CD8-positive, alpha-beta memory T cell (primary cell): ENCODE measurements at regions not wholly inside any gene's neighbourhood (a gene's known extent, or its start where the extent isn't known, plus 50 kb on each side); places are given as distances from the start of the nearest gene placed in this dataset.

Experiments used
- CTCF ChIA-PET: fragments of 350-600 bp; sonication (Branson Sonifier 250); formaldehyde crosslinking; loops from one replicate; lab custom pipeline; 2021; ENCODE audit warnings: antibody characterized with exemption; lab: Charles Lee
- POLR2A ChIA-PET: fragments of 350-600 bp; sonication (Branson Sonifier 250); formaldehyde crosslinking; loops from one replicate; lab custom pipeline; 2021; ENCODE audit warnings: antibody characterized with exemption; lab: Charles Lee
- DNase-seq, 5 donors: peaks; one replicate each; pipeline versions ENCODE4 v3.0.0 to v3.0.0-alpha.2; 2020 to 2022; ENCODE audit warnings: mixed read lengths in 1 of 5
- H3K27ac ChIP-seq: one replicate; pipeline ENCODE4 v1.7.0; 2013; ENCODE audit warnings: low read depth, mild to moderate bottlenecking, low read length, moderate library complexity
- H3K27me3 ChIP-seq: 2 replicates; pipeline ENCODE4 v1.7.0; 2013; ENCODE audit warnings: low read length, mild to moderate bottlenecking; ENCODE audit not compliant: insufficient read depth, poor library complexity, severe bottlenecking
- H3K36me3 ChIP-seq: 2 replicates; pipeline ENCODE4 v1.7.0; 2013; ENCODE audit warnings: mild to moderate bottlenecking, low read length, moderate library complexity; ENCODE audit not compliant: insufficient read depth
- H3K4me1 ChIP-seq: 2 replicates; pipeline ENCODE4 v1.7.0; 2013; ENCODE audit warnings: mild to moderate bottlenecking, low read length, moderate library complexity; ENCODE audit not compliant: insufficient read depth
- H3K4me3 ChIP-seq: 2 replicates; pipeline ENCODE4 v1.7.0; 2013; ENCODE audit warnings: mild to moderate bottlenecking, low read length
- H3K9me3 ChIP-seq: 2 replicates; pipeline ENCODE4 v1.7.0; 2013; ENCODE audit warnings: mild to moderate bottlenecking, low read length
- H3K27ac Mint-ChIP-seq, 8 donors: one replicate each; pipeline ENCODE4 v1.8.0; 2020 to 2021; ENCODE audit warnings: mixed read lengths in 8 of 8, mild to moderate bottlenecking in 6 of 8, inconsistent platforms in 3 of 8, moderate library complexity in 3 of 8
- H3K27me3 Mint-ChIP-seq, 2 donors: one replicate each; pipeline ENCODE4 v1.8.0; 2020 to 2021; ENCODE audit warnings: mixed read lengths in 2 of 2, mild to moderate bottlenecking in 1 of 2, moderate library complexity in 1 of 2
- H3K36me3 Mint-ChIP-seq, 3 donors: one replicate each; pipeline ENCODE4 v1.8.0; 2020 to 2021; ENCODE audit warnings: mixed read lengths in 3 of 3, inconsistent platforms in 1 of 3, mild to moderate bottlenecking in 1 of 3
- H3K4me1 Mint-ChIP-seq, 3 donors: one replicate each; pipeline ENCODE4 v1.8.0; 2020 to 2021; ENCODE audit warnings: mixed read lengths in 3 of 3, inconsistent platforms in 1 of 3, mild to moderate bottlenecking in 1 of 3
- H3K4me3 Mint-ChIP-seq, 7 donors: one replicate each; pipeline ENCODE4 v1.8.0; 2020 to 2021; ENCODE audit warnings: mixed read lengths in 7 of 7, mild to moderate bottlenecking in 6 of 7, moderate library complexity in 4 of 7, inconsistent platforms in 2 of 7
- H3K9me3 Mint-ChIP-seq, 5 donors: one replicate each; pipeline ENCODE4 v1.8.0; 2020 to 2022; ENCODE audit warnings: mixed read lengths in 5 of 5, mild to moderate bottlenecking in 3 of 5, moderate library complexity in 2 of 5, inconsistent platforms in 1 of 5

GRCh38 chr3:137103739-137104138 is 146.0 kb downstream of the IL20RB start:
- H3K36me3 ChIP-seq, result no peaks in the 10 kb centered on the region
- ChIA-PET CTCF (no interaction called here), POLR2A (no interaction called here)
- H3K4me1 ChIP-seq, result peaks cover 4% of the 10 kb centered on the region
- H3K27me3 ChIP-seq, result peaks cover 12% of the 10 kb centered on the region
- Mint-ChIP-seq H3K27ac (no peak overlapping the region), H3K27me3 (peaks cover 3 to 41% of the 10 kb centered on the region in 2 donors), H3K4me1 (no peaks in the 10 kb centered on the region), H3K4me3 (no peak overlapping the region), H3K36me3 (no peaks in the 10 kb centered on the region), H3K9me3 (peaks cover 0 to 8% (median 0%) of the 10 kb centered on the region in 5 donors)
- no peaks in the 10 kb centered on the region for H3K9me3 ChIP-seq
- no peak for DNase-seq
- no peak overlapping the region for H3K27ac ChIP-seq
- no peak overlapping the region for H3K4me3 ChIP-seq

- Histone ChIP-seq H3K27ac (no peak overlapping the region), H3K9me3 (no peaks in the 10 kb centered on the region), H3K4me1 (peaks cover 4% of the 10 kb centered on the region), H3K4me3 (no peak overlapping the region), H3K27me3 (peaks cover 8% of the 10 kb centered on the region), H3K36me3 (no peaks in the 10 kb centered on the region)
- Mint-ChIP-seq H3K27me3 (peaks cover 5 to 30% of the 10 kb centered on the region in 2 donors), H3K36me3 (no peaks in the 10 kb centered on the region), H3K27ac (no peak overlapping the region), H3K4me1 (no peaks in the 10 kb centered on the region), H3K9me3 (peaks cover 0 to 3% (median 0%) of the 10 kb centered on the region in 5 donors), H3K4me3 (no peak overlapping the region)
- ChIA-PET POLR2A (no interaction called here), CTCF (interaction anchor here (1.2 to 1.7 kb wide), 2 partner anchors 8 to 9 kb away, joined by 7 read pairs; no protein-coding TSS in a partner anchor)
- DNase-seq, result peak in 2 of 5 donors; percentile 1 to 36
Measured at GRCh38 chr3:137105277-137105977, 147.6 kb downstream of the IL20RB start.

- no peak overlapping the region for H3K4me3 ChIP-seq
- Mint-ChIP-seq H3K4me3 (no peak overlapping the region), H3K27me3 (peaks cover 6 to 24% of the 10 kb centered on the region in 2 donors), H3K27ac (peak overlapping the region in 1 of 8 donors; percentile 95), H3K4me1 (no peaks in the 10 kb centered on the region), H3K9me3 (no peaks in the 10 kb centered on the region), H3K36me3 (no peaks in the 10 kb centered on the region)
- peaks cover 8% of the 10 kb centered on the region for H3K27me3 ChIP-seq
- no peaks in the 10 kb centered on the region for H3K9me3 ChIP-seq
- H3K4me1 ChIP-seq, result peaks cover 4% of the 10 kb centered on the region
- CTCF ChIA-PET, result interaction anchor here (1.7 kb wide), 1 partner anchor 9 kb away, joined by 7 read pairs; no protein-coding TSS in a partner anchor
- H3K27ac ChIP-seq, result no peak overlapping the region
- no peaks in the 10 kb centered on the region for H3K36me3 ChIP-seq
- no peak for DNase-seq
- POLR2A ChIA-PET, result no interaction called here
Measured at GRCh38 chr3:137106612-137107240, 148.9 kb downstream of the IL20RB start.

- no peaks in the 10 kb centered on the region for H3K36me3 Mint-ChIP-seq
- peak overlapping the region in 1 of 8 donors; percentile 20 for H3K27ac Mint-ChIP-seq
- no peak overlapping the region for H3K4me3 ChIP-seq
- ChIA-PET CTCF (no interaction called here), POLR2A (no interaction called here)
- no peaks in the 10 kb centered on the region for H3K4me1 Mint-ChIP-seq
- H3K27ac ChIP-seq, result no peak overlapping the region
- H3K9me3 ChIP-seq, result no peaks in the 10 kb centered on the region
- H3K4me3 Mint-ChIP-seq, result no peak overlapping the region
- no peak for DNase-seq
- H3K27me3 ChIP-seq, result peaks cover 8% of the 10 kb centered on the region
- H3K36me3 ChIP-seq, result no peaks in the 10 kb centered on the region
- H3K9me3 Mint-ChIP-seq, result no peaks in the 10 kb centered on the region
- peaks cover 5 to 23% of the 10 kb centered on the region in 2 donors for H3K27me3 Mint-ChIP-seq
- H3K4me1 ChIP-seq, result peaks cover 4% of the 10 kb centered on the region
Measured at GRCh38 chr3:137108699-137109440, 151.1 kb downstream of the IL20RB start.

- H3K9me3 Mint-ChIP-seq, result no peaks in the 10 kb centered on the region
- H3K4me3 Mint-ChIP-seq, result no peak overlapping the region
- no peak for DNase-seq
- H3K4me3 ChIP-seq, result no peak overlapping the region
- H3K36me3 ChIP-seq, result no peaks in the 10 kb centered on the region
- ChIA-PET POLR2A (no interaction called here), CTCF (interaction anchor here (0.6 kb wide), 1 partner anchor 13 kb away, joined by 3 read pairs; no protein-coding TSS in a partner anchor)
- H3K4me1 ChIP-seq, result peaks cover 2% of the 10 kb centered on the region
- H3K4me1 Mint-ChIP-seq, result no peaks in the 10 kb centered on the region
- H3K27ac Mint-ChIP-seq, result no peak overlapping the region
- peaks cover 5 to 23% of the 10 kb centered on the region in 2 donors for H3K27me3 Mint-ChIP-seq
- peaks cover 8% of the 10 kb centered on the region for H3K27me3 ChIP-seq
- H3K27ac ChIP-seq, result no peak overlapping the region
- no peaks in the 10 kb centered on the region for H3K9me3 ChIP-seq
- no peaks in the 10 kb centered on the region for H3K36me3 Mint-ChIP-seq
Measured at GRCh38 chr3:137110392-137110996, 152.7 kb downstream of the IL20RB start.

GRCh38 chr3:137111497-137111896 is 153.7 kb downstream of the IL20RB start:
- CTCF ChIA-PET, result interaction anchor here (0.7 to 1.6 kb wide), 2 partner anchors 9 to 15 kb away, joined by 3 to 5 read pairs; no protein-coding TSS in a partner anchor
- no peaks in the 10 kb centered on the region for H3K9me3 ChIP-seq
- DNase-seq, result no peak
- Mint-ChIP-seq H3K36me3 (no peaks in the 10 kb centered on the region), H3K27me3 (peaks cover 5 to 22% of the 10 kb centered on the region in 2 donors), H3K4me1 (no peaks in the 10 kb centered on the region), H3K9me3 (no peaks in the 10 kb centered on the region), H3K4me3 (no peak overlapping the region), H3K27ac (no peak overlapping the region)
- H3K27ac ChIP-seq, result no peak overlapping the region
- POLR2A ChIA-PET, result no interaction called here
- no peaks in the 10 kb centered on the region for H3K4me1 ChIP-seq
- H3K36me3 ChIP-seq, result no peaks in the 10 kb centered on the region
- no peak overlapping the region for H3K4me3 ChIP-seq
- H3K27me3 ChIP-seq, result peaks cover 4% of the 10 kb centered on the region

- Mint-ChIP-seq H3K4me1 (no peaks in the 10 kb centered on the region), H3K36me3 (no peaks in the 10 kb centered on the region), H3K9me3 (no peaks in the 10 kb centered on the region), H3K4me3 (no peak overlapping the region), H3K27ac (no peak overlapping the region), H3K27me3 (peaks cover 1 to 5% of the 10 kb centered on the region in 2 donors)
- POLR2A ChIA-PET, result no interaction called here
- Histone ChIP-seq H3K27me3 (no peaks in the 10 kb centered on the region), H3K9me3 (no peaks in the 10 kb centered on the region), H3K36me3 (no peaks in the 10 kb centered on the region), H3K27ac (no peak overlapping the region), H3K4me1 (no peaks in the 10 kb centered on the region), H3K4me3 (no peak overlapping the region)
- CTCF ChIA-PET, result no interaction called here
- no peak for DNase-seq
Measured at GRCh38 chr3:137116619-137117018, 158.8 kb downstream of the IL20RB start.
